ENCODE measurements at regions not wholly inside any gene's neighbourhood (a gene's known extent, or its start where the extent isn't known, plus 50 kb on each side); places are given as distances from the start of the nearest gene placed in this dataset.

DNA sequence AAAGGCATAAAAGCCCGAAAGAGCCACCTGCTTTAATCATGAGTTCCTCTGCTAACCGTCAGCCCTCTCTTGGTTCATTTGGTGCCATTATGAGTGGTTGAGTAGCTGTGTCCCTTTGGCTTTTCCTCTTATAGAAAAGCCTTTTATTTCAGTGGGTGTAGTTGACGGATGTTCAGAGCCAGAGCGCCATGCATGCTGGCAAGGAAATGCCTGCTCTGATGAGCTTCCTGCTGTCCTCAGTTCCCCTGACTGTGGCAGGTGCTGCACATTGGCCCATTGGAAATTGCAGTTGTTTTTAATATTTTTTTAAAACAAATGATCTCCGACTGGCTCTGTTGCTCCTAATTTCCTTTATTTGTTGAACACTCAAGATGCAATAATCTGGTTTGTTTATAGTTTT lies 77.3 kb upstream of the LIMCH1 start:
- POLR2A ChIA-PET (ENCODE audit: unreplicated experiment): no interaction called here
- no peak overlapping the region for H2BK120ac ChIP-seq (ENCODE audit: low read depth, low read length)
- no peak overlapping the region for H3K4me2 ChIP-seq (ENCODE audit: low read depth, low read length)
- no peaks in the 10 kb centered on the region for H3K9me3 ChIP-seq (ENCODE audit: control insufficient read depth, insufficient read depth, low read length)
- no peak overlapping the region for H3K56ac ChIP-seq (ENCODE audit: extremely low read depth, insufficient read depth, low read length)
- H2AK9ac ChIP-seq (replicated peaks; ENCODE audit: low read depth, low read length, poor library complexity): no peak overlapping the region
- H2AK5ac ChIP-seq (ENCODE audit: low read depth, low read length): no peak overlapping the region
- H4K91ac ChIP-seq (ENCODE audit: insufficient read depth, low read depth, low read length): no peak overlapping the region
- BruUV-seq (replicated peaks): no TSS peak
- CTCF ChIA-PET: interaction anchor here (0.6 kb wide), 1 partner anchor 762 kb away, joined by 3 read pairs; no protein-coding TSS in a partner anchor
- intact Hi-C loops (cut with micrococcal nuclease): no loop called here
- in situ Hi-C loops (cut with MboI; ENCODE audit: low sequenced_read_pairs): no loop called here
- no peaks in the 10 kb centered on the region for H4K20me1 ChIP-seq (ENCODE audit: insufficient read depth, low read length)
- H2BK20ac ChIP-seq (ENCODE audit: low read depth, low read length): no peak overlapping the region
- H3K36me3 ChIP-seq (ENCODE audit: control insufficient read depth, insufficient read depth, low read length): no peaks in the 10 kb centered on the region
- H2BK15ac ChIP-seq (ENCODE audit: low read depth, low read length): no peak overlapping the region
- H3K18ac ChIP-seq (ENCODE audit: low read depth, low read length): no peak overlapping the region
- H2AFZ ChIP-seq (replicated peaks; ENCODE audit: low read length, poor library complexity): no peak overlapping the region
- H3K27me3 ChIP-seq (ENCODE audit: control insufficient read depth, insufficient read depth, low read length): no peaks in the 10 kb centered on the region
- H3K9me1 ChIP-seq (ENCODE audit: insufficient read depth, low read length): no peaks in the 10 kb centered on the region
- H3K23ac ChIP-seq (ENCODE audit: low read depth, low read length): no peak overlapping the region
- H3K9ac ChIP-seq (ENCODE audit: low read depth, low read length): no peak overlapping the region
- no peak overlapping the region for H3K14ac ChIP-seq (replicated peaks; ENCODE audit: low read depth, low read length)
- no peak overlapping the region for H2BK5ac ChIP-seq (ENCODE audit: low read depth, low read length, poor library complexity, severe bottlenecking)
- H4K8ac ChIP-seq (ENCODE audit: low read depth in 2 of 2, low read length in 2 of 2): no peak overlapping the region
- H3K79me1 ChIP-seq (ENCODE audit: low read depth in 1 of 2, low read length in 2 of 2): no peaks in the 10 kb centered on the region
- dilution Hi-C loops (cut with HindIII; ENCODE audit: low sequenced_read_pairs, unreplicated experiment): no loop called here
- WGBS, 2 experiments (ENCODE audit: extremely low coverage in 2 of 2, insufficient read length in 1 of 2): 100% methylated on average over 1 of the region's 5 CpGs; no CpG with 5 or more reads in 1 of the 2 experiments
- TF ChIP-seq RFX5 (IDR thresholded peaks at IDR 0.05; ENCODE audit: low read depth, low read length) (no peak), FOS (IDR thresholded peaks at IDR 0.05; ENCODE audit: low read depth, low read length) (no peak), RAD21 (IDR thresholded peaks at IDR 0.05; ENCODE audit: low read length) (no peak), CTCF (conservative IDR thresholded peaks at IDR 0.05; ENCODE audit: low read depth, low read length) (no peak), BHLHE40 (IDR thresholded peaks at IDR 0.05; ENCODE audit: low read depth, low read length) (no peak), RCOR1 (IDR thresholded peaks at IDR 0.05; ENCODE audit: insufficient replicate concordance, low read length) (no peak), SMC3 (IDR thresholded peaks at IDR 0.05; ENCODE audit: low read depth, low read length) (no peak), CEBPB (IDR thresholded peaks at IDR 0.05; ENCODE audit: low read depth, low read length) (no peak), MAFK (IDR thresholded peaks at IDR 0.05; ENCODE audit: low read depth, low read length) (no peak), MXI1 (IDR thresholded peaks at IDR 0.05; ENCODE audit: borderline replicate concordance, low read depth, low read length) (no peak), POLR2A (IDR thresholded peaks at IDR 0.05; ENCODE audit: low read depth, low read length) (no peak), USF2 (IDR thresholded peaks at IDR 0.05; ENCODE audit: low read depth, low read length) (no peak), NFE2L2 (IDR thresholded peaks at IDR 0.05; ENCODE audit: low read depth, low read length) (no peak), MAZ (IDR thresholded peaks at IDR 0.05; ENCODE audit: borderline replicate concordance, low read depth, low read length) (no peak), CHD1 (IDR thresholded peaks at IDR 0.05; ENCODE audit: low read depth, low read length) (no peak)
- H4K5ac ChIP-seq (ENCODE audit: low read depth, low read length): no peak overlapping the region
- no peak overlapping the region for H3K4me3 ChIP-seq (ENCODE audit: insufficient read depth, low read depth, low read length)
- DNase-seq (no peak), ATAC-seq (ENCODE audit: low read depth) (no peak)
- no peak overlapping the region for H3K27ac ChIP-seq (ENCODE audit: insufficient read depth, low read length)
- H3K4ac ChIP-seq (ENCODE audit: low read depth, low read length): no peak overlapping the region
- H3K4me1 ChIP-seq (ENCODE audit: control insufficient read depth, insufficient read depth, low read length): no peaks in the 10 kb centered on the region

All from IMR-90 (cell line).